ENCODE measurements at regions not wholly inside any gene's neighbourhood (a gene's known extent, or its start where the extent isn't known, plus 50 kb on each side); places are given as distances from the start of the nearest gene placed in this dataset.

- H3K36me3 Mint-ChIP-seq (ENCODE audit: low read depth) = no peaks in the 10 kb centered on the region
- H3K4me3 Mint-ChIP-seq = no peak overlapping the region
- no peaks in the 10 kb centered on the region for H3K27me3 ChIP-seq (ENCODE audit: control insufficient read depth, insufficient read depth, low read length, poor library complexity, severe bottlenecking)
- no peak overlapping the region for H3K9ac ChIP-seq (ENCODE audit: extremely low read depth, low read length, poor library complexity, severe bottlenecking)
- WGBS, 2 experiments (ENCODE audit: insufficient coverage in 1 of 2, insufficient read length in 1 of 2) = 92% methylated on average over 2 of the region's 2 CpGs; no CpG with 5 or more reads in 1 of the 2 experiments
- H3K9me3 Mint-ChIP-seq = peaks cover 3% of the 10 kb centered on the region
- no peaks in the 10 kb centered on the region for H3K9me3 ChIP-seq (ENCODE audit: control insufficient read depth, low read length)
- H3K27me3 Mint-ChIP-seq (ENCODE audit: insufficient read depth) = no peaks in the 10 kb centered on the region
- DNase-seq = no peak
- no peak overlapping the region for H3K27ac Mint-ChIP-seq
- no peak for TF ChIP-seq CTCF (conservative IDR thresholded peaks at IDR 0.05)
- no peaks in the 10 kb centered on the region for H3K4me1 ChIP-seq (ENCODE audit: control insufficient read depth, insufficient read depth, low read length)
- H3K27ac ChIP-seq (ENCODE audit: low read depth, low read length) = no peak overlapping the region
- no peaks in the 10 kb centered on the region for H3K4me1 Mint-ChIP-seq
- H3K36me3 ChIP-seq (ENCODE audit: control insufficient read depth, insufficient read depth, low read length) = no peaks in the 10 kb centered on the region
- H3K4me3 ChIP-seq (ENCODE audit: low read length) = no peak overlapping the region
Measured at GRCh38 chr13:87607266-87607665, 63.9 kb upstream of the SLITRK5 start.

- Histone ChIP-seq H3K9ac (ENCODE audit: extremely low read depth, low read length, poor library complexity, severe bottlenecking) (no peak overlapping the region), H3K9me3 (ENCODE audit: control insufficient read depth, low read length) (no peaks in the 10 kb centered on the region), H3K4me1 (ENCODE audit: control insufficient read depth, insufficient read depth, low read length) (no peaks in the 10 kb centered on the region), H3K4me3 (ENCODE audit: low read length) (no peak overlapping the region), H3K36me3 (ENCODE audit: control insufficient read depth, insufficient read depth, low read length) (no peaks in the 10 kb centered on the region), H3K27ac (ENCODE audit: low read depth, low read length) (no peak overlapping the region), H3K27me3 (ENCODE audit: control insufficient read depth, insufficient read depth, low read length, poor library complexity, severe bottlenecking) (no peaks in the 10 kb centered on the region)
- TF ChIP-seq CTCF (conservative IDR thresholded peaks at IDR 0.05) = no peak
- no peaks in the 10 kb centered on the region for H3K4me1 Mint-ChIP-seq
- H3K27me3 Mint-ChIP-seq (ENCODE audit: insufficient read depth) = no peaks in the 10 kb centered on the region
- WGBS, 2 experiments (ENCODE audit: insufficient coverage in 1 of 2, insufficient read length in 1 of 2) = no CpG with 5 or more reads among the region's 2 CpGs
- H3K36me3 Mint-ChIP-seq (ENCODE audit: low read depth) = no peaks in the 10 kb centered on the region
- no peaks in the 10 kb centered on the region for H3K9me3 Mint-ChIP-seq
- DNase-seq = no peak
- no peak overlapping the region for H3K4me3 Mint-ChIP-seq
- no peak overlapping the region for H3K27ac Mint-ChIP-seq
Measured at GRCh38 chr13:87614276-87614675, 56.9 kb upstream of the SLITRK5 start.

Measured in endodermal cell (in vitro differentiated cells).